ENCODE measurements at regions not wholly inside any gene's neighbourhood (a gene's known extent, or its start where the extent isn't known, plus 50 kb on each side); places are given as distances from the start of the nearest gene placed in this dataset.
A peak's percentile ranks its signal among the peaks of the same experiment; 100 is the strongest.

- DNase-seq, result no peak
These were observed 57.9 kb upstream of the EPAS1 start for GRCh38 chr2:46239175-46239846.

GRCh38 chr2:46239847-46240181, 57.4 kb upstream of the EPAS1 start:
- peak; percentile 55 for DNase-seq

GRCh38 chr2:46241344-46241743, 55.9 kb upstream of the EPAS1 start:
- DNase-seq, result no peak

GRCh38 chr2:46245869-46246268, 51.3 kb upstream of the EPAS1 start:
- no peak for DNase-seq

- DNase-seq, result no peak
These were observed 50.4 kb upstream of the EPAS1 start for GRCh38 chr2:46246790-46247189.

All from activated CD4-positive, CD25-positive, alpha-beta regulatory T cell treated with anti-CD3 and anti-CD28 coated beads, Interleukin-2, amount 50 U/mL, for 72 hours (primary cell).